ENCODE measurements at regions not wholly inside any gene's neighbourhood (a gene's known extent, or its start where the extent isn't known, plus 50 kb on each side); places are given as distances from the start of the nearest gene placed in this dataset.
"Not testable (repeated sequence)": the region's sequence is repeated elsewhere in the genome, so short reads cannot be mapped to it uniquely, and the experiment has no call there.

DNA sequence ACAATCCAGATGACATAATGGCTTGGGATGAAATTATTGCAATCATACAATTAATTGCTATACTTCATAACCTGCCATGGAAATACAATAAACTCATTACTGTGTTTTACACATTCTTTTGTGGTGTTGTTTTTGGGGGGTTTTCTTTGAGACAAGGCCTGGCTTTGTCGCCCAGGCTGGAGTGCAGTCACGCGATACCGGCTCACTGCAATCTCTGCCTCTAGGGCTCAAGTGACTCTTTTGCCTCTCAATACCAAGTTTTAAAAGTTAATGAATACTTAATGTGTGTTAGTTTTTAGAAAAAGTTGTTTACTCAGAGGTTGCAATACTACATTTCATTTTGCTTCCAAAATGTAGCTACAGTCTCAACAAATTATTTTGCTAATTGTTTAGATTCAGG lies 598.4 kb downstream of the CHSY3 start:
- Histone ChIP-seq H3K9me3 (ENCODE audit: low read length) (no peaks in the 10 kb centered on the region), H3K9ac (ENCODE audit: low read length) (no peak overlapping the region), H3K27me3 (ENCODE audit: control insufficient read depth in 1 of 2, insufficient read depth in 2 of 2, low read length in 2 of 2) (no peaks in the 10 kb centered on the region), H3K27ac (ENCODE audit: low read depth, low read length) (no peak overlapping the region), H3K4me3 (ENCODE audit: low read depth in 1 of 2, low read length in 2 of 2) (no peak overlapping the region), H3K36me3 (ENCODE audit: insufficient read depth, low read length) (no peaks in the 10 kb centered on the region), H3K4me1 (ENCODE audit: insufficient read depth, low read length) (no peaks in the 10 kb centered on the region)

DNA sequence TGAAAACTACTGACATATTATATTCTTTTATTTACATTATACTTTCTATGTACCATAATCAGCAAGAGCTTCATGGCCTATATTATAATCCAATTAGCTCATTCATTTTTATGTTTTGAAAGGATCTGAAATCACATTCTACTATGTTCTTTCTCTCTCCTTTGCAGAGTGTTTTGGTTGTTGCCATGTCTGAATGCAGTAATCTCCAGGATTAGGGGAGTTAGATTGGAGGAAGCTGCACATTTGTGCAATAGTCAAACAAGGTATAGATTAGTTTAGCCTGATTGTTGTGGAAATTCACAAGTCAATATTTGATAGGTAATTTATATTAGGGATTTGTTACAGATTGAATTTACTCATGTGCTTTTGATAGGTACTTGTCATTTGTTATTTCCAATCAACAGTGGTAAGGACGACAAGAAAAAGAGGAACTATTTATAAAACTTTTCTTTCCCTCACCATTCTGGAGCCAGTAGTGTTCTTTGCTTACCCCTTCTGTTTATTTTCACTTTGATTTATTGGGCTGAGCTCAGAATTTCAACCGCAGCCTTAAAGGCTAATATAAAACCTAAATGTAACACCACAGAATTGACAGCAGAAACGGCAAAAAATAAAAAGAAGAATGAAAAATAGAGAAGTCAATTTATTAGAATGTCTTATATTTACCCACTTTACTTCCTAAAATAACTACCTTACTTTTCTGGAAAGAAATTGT lies 597.0 kb downstream of the CHSY3 start:
- no peak overlapping the region for H3K9ac ChIP-seq (ENCODE audit: low read length)
- H3K36me3 ChIP-seq (ENCODE audit: insufficient read depth, low read length), result no peaks in the 10 kb centered on the region
- H3K4me1 ChIP-seq (ENCODE audit: insufficient read depth, low read length), result no peaks in the 10 kb centered on the region
- no peak overlapping the region for H3K4me3 ChIP-seq (ENCODE audit: low read depth in 1 of 2, low read length in 2 of 2)
- H3K27ac ChIP-seq (ENCODE audit: low read depth, low read length), result no peak overlapping the region
- H3K27me3 ChIP-seq (ENCODE audit: control insufficient read depth in 1 of 2, insufficient read depth in 2 of 2, low read length in 2 of 2), result no peaks in the 10 kb centered on the region
- no peaks in the 10 kb centered on the region for H3K9me3 ChIP-seq (ENCODE audit: low read length)

DNA sequence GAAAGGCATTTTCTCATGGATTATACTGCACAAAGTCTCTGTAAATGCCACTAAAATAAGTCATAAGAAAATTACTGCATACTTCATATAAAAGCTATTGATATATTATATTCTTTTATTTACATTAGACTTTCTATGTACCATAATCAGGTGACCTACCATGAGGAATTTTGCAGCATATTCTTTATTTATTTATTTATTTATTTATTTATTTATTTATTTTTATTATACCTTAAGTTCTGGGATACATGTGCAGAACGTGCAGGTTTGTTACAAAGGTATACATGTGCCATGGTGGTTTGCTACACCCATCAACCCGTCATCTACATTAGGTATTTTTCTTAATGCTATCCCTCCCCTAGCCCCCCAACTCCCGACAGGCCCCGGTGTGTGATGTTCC lies 596.2 kb downstream of the CHSY3 start:
- H3K9ac ChIP-seq (ENCODE audit: low read length); H3K27me3 ChIP-seq (ENCODE audit: control insufficient read depth in 1 of 2, insufficient read depth in 2 of 2, low read length in 2 of 2); H3K27ac ChIP-seq (ENCODE audit: low read depth, low read length); H3K4me3 ChIP-seq (ENCODE audit: low read depth in 1 of 2, low read length in 2 of 2); H3K9me3 ChIP-seq (ENCODE audit: low read length); H3K4me1 ChIP-seq (ENCODE audit: insufficient read depth, low read length); H3K36me3 ChIP-seq (ENCODE audit: insufficient read depth, low read length): not testable (repeated sequence)

DNA sequence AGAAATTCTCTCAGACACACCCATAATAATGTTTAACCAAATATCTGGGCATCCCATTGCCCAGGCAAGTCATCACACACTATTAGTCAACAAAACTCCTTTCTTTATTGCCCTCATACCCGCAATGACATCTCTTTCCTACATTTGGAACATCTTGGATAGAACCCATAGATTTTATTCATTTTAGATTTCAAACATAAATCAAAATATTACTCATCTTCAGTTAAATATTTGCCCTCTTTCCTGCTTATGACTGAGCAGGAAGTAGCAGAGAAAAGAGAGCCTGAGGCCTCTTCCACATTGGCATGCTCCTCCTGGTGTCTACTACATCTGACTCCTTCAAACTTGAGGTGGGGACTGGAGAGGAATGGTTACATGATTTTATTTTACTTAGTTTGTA lies 592.0 kb downstream of the CHSY3 start:
- Histone ChIP-seq H3K27ac (ENCODE audit: low read depth, low read length) (no peak overlapping the region), H3K4me3 (ENCODE audit: low read depth in 1 of 2, low read length in 2 of 2) (no peak overlapping the region), H3K9ac (ENCODE audit: low read length) (no peak overlapping the region), H3K27me3 (ENCODE audit: control insufficient read depth in 1 of 2, insufficient read depth in 2 of 2, low read length in 2 of 2) (no peaks in the 10 kb centered on the region), H3K36me3 (ENCODE audit: insufficient read depth, low read length) (no peaks in the 10 kb centered on the region), H3K4me1 (ENCODE audit: insufficient read depth, low read length) (no peaks in the 10 kb centered on the region), H3K9me3 (ENCODE audit: low read length) (peaks cover 4% of the 10 kb centered on the region)

DNA sequence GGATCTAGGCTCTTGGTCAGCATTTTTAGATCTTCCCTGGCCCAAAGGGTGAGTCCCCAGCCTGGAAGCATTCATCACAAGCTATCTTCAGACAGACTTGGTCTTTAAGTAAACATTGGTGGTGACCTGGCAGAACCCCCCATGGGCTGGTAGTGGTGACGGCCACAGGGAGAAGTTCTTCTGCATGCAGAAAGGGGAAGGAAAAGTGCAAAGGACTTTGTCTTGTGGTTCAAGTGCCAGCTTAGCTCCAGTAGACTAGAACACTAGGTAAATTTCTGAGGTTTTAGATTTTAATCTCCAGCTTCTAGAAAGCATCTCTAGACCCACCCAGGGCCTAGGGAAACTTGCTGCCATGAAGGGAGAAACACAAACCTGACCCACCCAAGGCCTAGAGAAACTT lies 584.0 kb downstream of the CHSY3 start:
- Histone ChIP-seq H3K9ac (ENCODE audit: low read length) (no peak overlapping the region), H3K4me3 (ENCODE audit: low read depth in 1 of 2, low read length in 2 of 2) (no peak overlapping the region), H3K9me3 (ENCODE audit: low read length) (no peaks in the 10 kb centered on the region), H3K36me3 (ENCODE audit: insufficient read depth, low read length) (no peaks in the 10 kb centered on the region), H3K27me3 (ENCODE audit: control insufficient read depth in 1 of 2, insufficient read depth in 2 of 2, low read length in 2 of 2) (no peaks in the 10 kb centered on the region), H3K27ac (ENCODE audit: low read depth, low read length) (no peak overlapping the region), H3K4me1 (ENCODE audit: insufficient read depth, low read length) (no peaks in the 10 kb centered on the region)

DNA sequence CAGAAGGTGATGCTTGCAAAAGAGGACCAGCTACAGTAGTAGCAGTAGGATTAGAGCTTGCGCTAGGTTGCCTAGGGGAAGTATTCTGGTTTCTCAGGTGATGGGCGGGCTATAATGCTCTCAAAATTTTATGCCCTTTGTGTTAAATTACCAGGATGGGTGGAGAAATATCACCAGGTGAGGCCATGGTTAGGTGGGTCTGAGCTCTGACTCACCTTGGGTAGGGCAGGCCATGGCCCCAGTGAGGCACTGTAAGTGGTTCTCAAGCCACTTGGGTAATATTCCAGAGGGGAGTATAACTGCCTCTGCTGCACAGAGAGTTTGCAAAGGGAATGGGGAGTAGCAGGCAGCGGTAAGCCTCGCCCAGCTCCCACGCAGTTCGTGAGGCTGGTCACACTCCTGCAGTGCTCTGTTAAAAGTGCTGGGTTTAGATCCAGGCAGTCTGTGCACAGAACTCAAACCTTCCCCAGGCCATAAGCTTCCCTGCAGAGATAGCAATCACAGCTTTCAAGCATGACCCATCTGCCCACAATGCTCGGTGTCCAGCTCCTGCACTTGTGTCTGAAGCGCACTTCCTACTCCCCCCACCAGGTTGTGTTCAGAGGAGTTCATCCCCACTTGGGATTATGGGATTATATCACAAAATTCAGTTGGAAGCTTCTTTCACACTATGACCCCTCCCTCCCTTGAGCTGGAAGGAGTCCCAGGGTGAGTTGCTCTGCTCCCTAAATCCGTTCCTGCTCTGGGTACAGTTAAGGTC lies 575.0 kb downstream of the CHSY3 start:
- Histone ChIP-seq H3K4me3 (ENCODE audit: low read depth in 1 of 2, low read length in 2 of 2) (no peak overlapping the region), H3K9me3 (ENCODE audit: low read length) (peaks cover 6% of the 10 kb centered on the region), H3K27me3 (ENCODE audit: control insufficient read depth in 1 of 2, insufficient read depth in 2 of 2, low read length in 2 of 2) (no peaks in the 10 kb centered on the region), H3K36me3 (ENCODE audit: insufficient read depth, low read length) (no peaks in the 10 kb centered on the region), H3K4me1 (ENCODE audit: insufficient read depth, low read length) (no peaks in the 10 kb centered on the region), H3K27ac (ENCODE audit: low read depth, low read length) (no peak overlapping the region), H3K9ac (ENCODE audit: low read length) (no peak overlapping the region)

DNA sequence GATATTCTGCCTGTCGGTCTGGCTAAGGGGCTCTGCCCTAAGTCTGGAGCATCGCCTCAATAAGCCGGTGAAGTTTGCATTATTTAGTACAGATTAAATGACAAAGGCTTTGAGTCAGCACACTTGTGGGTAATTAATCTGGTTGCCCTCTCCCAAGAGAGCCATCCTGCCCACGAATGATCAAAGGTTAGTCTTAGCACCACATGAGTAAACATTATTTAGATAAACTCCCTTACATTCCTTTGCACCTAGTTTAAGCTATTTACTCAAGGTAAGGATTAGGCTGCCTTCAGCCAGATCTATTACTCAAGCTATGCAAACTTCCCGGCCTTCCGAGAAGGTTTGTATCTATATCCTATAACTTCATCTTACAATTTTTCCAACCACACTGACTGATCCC lies 572.1 kb downstream of the CHSY3 start:
- no peaks in the 10 kb centered on the region for H3K36me3 ChIP-seq (ENCODE audit: insufficient read depth, low read length)
- no peaks in the 10 kb centered on the region for H3K4me1 ChIP-seq (ENCODE audit: insufficient read depth, low read length)
- no peak overlapping the region for H3K9ac ChIP-seq (ENCODE audit: low read length)
- H3K27ac ChIP-seq (ENCODE audit: low read depth, low read length), result no peak overlapping the region
- peaks cover 6% of the 10 kb centered on the region for H3K9me3 ChIP-seq (ENCODE audit: low read length)
- H3K27me3 ChIP-seq (ENCODE audit: control insufficient read depth in 1 of 2, insufficient read depth in 2 of 2, low read length in 2 of 2), result no peaks in the 10 kb centered on the region
- no peak overlapping the region for H3K4me3 ChIP-seq (ENCODE audit: low read depth in 1 of 2, low read length in 2 of 2)

DNA sequence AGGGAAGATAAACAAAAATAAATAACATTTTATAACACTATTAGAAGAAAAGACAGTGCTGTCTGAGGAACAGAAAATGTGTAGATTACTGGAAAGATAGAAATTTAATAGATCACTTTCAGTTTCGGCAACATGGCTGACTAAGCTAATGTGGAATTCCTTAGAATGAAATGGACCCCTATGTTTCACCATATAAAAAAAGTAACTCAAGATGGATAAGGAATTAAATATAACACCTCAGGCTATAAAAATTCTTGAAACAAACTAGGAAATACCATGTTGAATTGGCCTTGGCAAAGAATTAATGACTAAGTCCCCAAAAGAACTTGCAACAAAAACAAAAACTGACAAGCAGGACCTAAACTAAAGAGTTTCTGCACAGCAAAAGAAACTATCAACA lies 558.3 kb downstream of the CHSY3 start:
- H3K9me3 ChIP-seq (ENCODE audit: low read length), result no peaks in the 10 kb centered on the region
- no peak overlapping the region for H3K9ac ChIP-seq (ENCODE audit: low read length)
- H3K27ac ChIP-seq (ENCODE audit: low read depth, low read length), result no peak overlapping the region
- no peaks in the 10 kb centered on the region for H3K36me3 ChIP-seq (ENCODE audit: insufficient read depth, low read length)
- H3K27me3 ChIP-seq (ENCODE audit: control insufficient read depth in 1 of 2, insufficient read depth in 2 of 2, low read length in 2 of 2), result no peaks in the 10 kb centered on the region
- H3K4me1 ChIP-seq (ENCODE audit: insufficient read depth, low read length), result no peaks in the 10 kb centered on the region
- H3K4me3 ChIP-seq (ENCODE audit: low read depth in 1 of 2, low read length in 2 of 2), result no peak overlapping the region

DNA sequence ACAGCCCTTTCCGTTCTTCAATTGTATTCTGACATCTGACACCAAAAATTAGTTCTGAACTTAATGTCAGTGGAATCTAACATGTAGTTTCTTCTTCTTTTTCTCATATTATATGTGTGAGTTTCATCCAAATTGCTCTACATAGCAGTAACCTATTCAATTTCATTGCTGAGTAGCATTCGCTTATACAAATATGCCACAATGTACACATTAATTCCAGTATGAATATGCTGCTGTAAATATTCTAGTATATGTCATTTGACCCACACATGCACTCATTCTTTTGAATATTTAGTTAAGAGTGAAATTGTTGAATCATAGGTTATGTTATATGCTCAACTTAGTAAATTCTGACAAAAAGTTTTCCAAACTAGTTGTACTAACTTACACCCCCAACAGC lies 550.9 kb downstream of the CHSY3 start:
- Histone ChIP-seq H3K4me1 (ENCODE audit: insufficient read depth, low read length) (no peaks in the 10 kb centered on the region), H3K9ac (ENCODE audit: low read length) (no peak overlapping the region), H3K9me3 (ENCODE audit: low read length) (no peaks in the 10 kb centered on the region), H3K4me3 (ENCODE audit: low read depth in 1 of 2, low read length in 2 of 2) (no peak overlapping the region), H3K27me3 (ENCODE audit: control insufficient read depth in 1 of 2, insufficient read depth in 2 of 2, low read length in 2 of 2) (no peaks in the 10 kb centered on the region), H3K36me3 (ENCODE audit: insufficient read depth, low read length) (no peaks in the 10 kb centered on the region), H3K27ac (ENCODE audit: low read depth, low read length) (no peak overlapping the region)

DNA sequence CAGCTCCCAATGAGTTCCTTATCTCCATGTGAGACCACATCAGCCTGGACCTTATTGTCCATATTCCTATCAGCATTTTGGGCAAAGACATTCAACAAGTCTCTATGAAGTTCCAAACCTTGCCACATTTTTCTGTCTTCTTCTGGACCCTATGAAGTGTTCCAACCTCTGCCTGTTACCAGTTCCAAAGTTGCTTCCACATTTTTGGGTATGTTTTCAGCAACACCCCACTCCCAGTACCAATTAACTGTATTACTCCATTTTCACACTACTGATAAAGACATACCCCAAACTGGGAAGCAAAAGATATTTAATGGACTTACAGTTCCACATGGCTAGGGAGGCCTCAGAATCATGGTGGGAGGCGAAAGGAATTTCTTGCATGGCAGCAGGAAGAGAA lies 548.5 kb downstream of the CHSY3 start:
- Histone ChIP-seq H3K36me3 (ENCODE audit: insufficient read depth, low read length) (no peaks in the 10 kb centered on the region), H3K27me3 (ENCODE audit: control insufficient read depth in 1 of 2, insufficient read depth in 2 of 2, low read length in 2 of 2) (no peaks in the 10 kb centered on the region), H3K9ac (ENCODE audit: low read length) (no peak overlapping the region), H3K4me1 (ENCODE audit: insufficient read depth, low read length) (no peaks in the 10 kb centered on the region), H3K9me3 (ENCODE audit: low read length) (no peaks in the 10 kb centered on the region), H3K4me3 (ENCODE audit: low read depth in 1 of 2, low read length in 2 of 2) (no peak overlapping the region), H3K27ac (ENCODE audit: low read depth, low read length) (no peak overlapping the region)

DNA sequence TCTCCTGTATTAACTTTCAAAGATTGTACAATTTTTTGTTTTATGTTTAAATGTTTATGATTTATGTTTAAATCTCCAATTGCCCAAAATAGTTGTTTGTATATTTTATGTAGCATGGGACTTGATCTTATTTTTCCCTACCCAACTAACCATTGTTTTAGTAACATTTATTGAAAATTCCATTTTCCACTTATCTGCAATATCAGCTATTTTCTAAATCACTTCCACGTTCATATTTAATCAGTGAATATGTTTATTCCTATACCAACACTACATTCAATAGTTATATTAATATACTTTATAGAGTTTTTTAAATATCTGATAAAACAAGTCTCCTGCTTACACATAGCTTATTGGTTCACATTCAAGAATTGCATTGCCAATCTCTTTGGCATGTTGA lies 532.2 kb downstream of the CHSY3 start:
- Histone ChIP-seq H3K9ac (ENCODE audit: low read length) (no peak overlapping the region), H3K4me3 (ENCODE audit: low read depth in 1 of 2, low read length in 2 of 2) (no peak overlapping the region), H3K4me1 (ENCODE audit: insufficient read depth, low read length) (no peaks in the 10 kb centered on the region), H3K27ac (ENCODE audit: low read depth, low read length) (no peak overlapping the region), H3K36me3 (ENCODE audit: insufficient read depth, low read length) (no peaks in the 10 kb centered on the region), H3K9me3 (ENCODE audit: low read length) (peaks cover 11% of the 10 kb centered on the region), H3K27me3 (ENCODE audit: control insufficient read depth in 1 of 2, insufficient read depth in 2 of 2, low read length in 2 of 2) (no peaks in the 10 kb centered on the region)

All from muscle layer of colon (tissue), 2 donors.